ENCODE measurements at regions not wholly inside any gene's neighbourhood (a gene's known extent, or its start where the extent isn't known, plus 50 kb on each side); places are given as distances from the start of the nearest gene placed in this dataset.

GRCh38 chr6:163661272-163661671, 246.8 kb downstream of the QKI start:
- H3K9me3 Mint-ChIP-seq = no peaks in the 10 kb centered on the region
- CTCF ChIA-PET = no interaction called here
- H3K4me1 Mint-ChIP-seq (ENCODE audit: low read depth) = no peaks in the 10 kb centered on the region
- H3K4me3 Mint-ChIP-seq = no peak overlapping the region
- H3K36me3 ChIP-seq (ENCODE audit: insufficient read depth, low read length) = no peaks in the 10 kb centered on the region
- H3K36me3 Mint-ChIP-seq (ENCODE audit: low read depth) = no peaks in the 10 kb centered on the region
- no peaks in the 10 kb centered on the region for H3K4me1 ChIP-seq (ENCODE audit: insufficient read depth, low read length)
- no peak overlapping the region for H3K27ac Mint-ChIP-seq
- intact Hi-C loops (cut with DNase I, micrococcal nuclease) = no loop called here
- DNase-seq = peak in 2 of 14 experiments; percentile 17 to 43
- TF ChIP-seq CTCF (IDR thresholded peaks at IDR 0.05) = no peak
- H3K9me3 ChIP-seq (ENCODE audit: control insufficient read depth in 1 of 2, insufficient read depth in 1 of 2, low read length in 2 of 2) = no peaks in the 10 kb centered on the region
- H3K4me3 ChIP-seq (ENCODE audit: low read length) = no peak overlapping the region
- peaks cover 0 to 3% of the 10 kb centered on the region in 2 experiments for H3K27me3 ChIP-seq (ENCODE audit: control insufficient read depth in 1 of 2, insufficient read depth in 2 of 2, low read length in 2 of 2)
- POLR2A ChIA-PET = no interaction called here
- no peak for ATAC-seq (ENCODE audit: poor library complexity)
- H3K27ac ChIP-seq (ENCODE audit: low read depth in 1 of 2, low read length in 2 of 2) = no peak overlapping the region
- H3K27me3 Mint-ChIP-seq = peaks cover 35% of the 10 kb centered on the region

- H3K4me1 ChIP-seq (ENCODE audit: insufficient read depth, low read length) = no peaks in the 10 kb centered on the region
- no peaks in the 10 kb centered on the region for H3K9me3 ChIP-seq (ENCODE audit: control insufficient read depth in 1 of 2, insufficient read depth in 1 of 2, low read length in 2 of 2)
- no peak for DNase-seq
- no peak for ATAC-seq (ENCODE audit: poor library complexity)
- Mint-ChIP-seq H3K4me1 (ENCODE audit: low read depth) (no peaks in the 10 kb centered on the region), H3K4me3 (no peak overlapping the region), H3K27ac (no peak overlapping the region), H3K27me3 (peaks cover 35% of the 10 kb centered on the region), H3K36me3 (ENCODE audit: low read depth) (no peaks in the 10 kb centered on the region), H3K9me3 (no peaks in the 10 kb centered on the region)
- ChIA-PET POLR2A (no interaction called here), CTCF (no interaction called here)
- intact Hi-C loops (cut with DNase I, micrococcal nuclease) = no loop called here
- H3K27me3 ChIP-seq (ENCODE audit: control insufficient read depth in 1 of 2, insufficient read depth in 2 of 2, low read length in 2 of 2) = peaks cover 0 to 3% of the 10 kb centered on the region in 2 experiments
- TF ChIP-seq CTCF (IDR thresholded peaks at IDR 0.05) = no peak
- H3K36me3 ChIP-seq (ENCODE audit: insufficient read depth, low read length) = no peaks in the 10 kb centered on the region
- no peak overlapping the region for H3K4me3 ChIP-seq (ENCODE audit: low read length)
- no peak overlapping the region for H3K27ac ChIP-seq (ENCODE audit: low read depth in 1 of 2, low read length in 2 of 2)
These were observed 245.3 kb downstream of the QKI start for GRCh38 chr6:163659803-163660202.

GRCh38 chr6:163655217-163656121, 241.0 kb downstream of the QKI start:
- Mint-ChIP-seq H3K27me3 (peaks cover 13% of the 10 kb centered on the region), H3K36me3 (ENCODE audit: low read depth) (no peaks in the 10 kb centered on the region), H3K27ac (no peak overlapping the region), H3K9me3 (no peaks in the 10 kb centered on the region), H3K4me1 (ENCODE audit: low read depth) (no peaks in the 10 kb centered on the region), H3K4me3 (no peak overlapping the region)
- Histone ChIP-seq H3K27me3 (ENCODE audit: control insufficient read depth in 1 of 2, insufficient read depth in 2 of 2, low read length in 2 of 2) (no peaks in the 10 kb centered on the region), H3K4me1 (ENCODE audit: insufficient read depth, low read length) (no peaks in the 10 kb centered on the region), H3K4me3 (ENCODE audit: low read length) (no peak overlapping the region), H3K27ac (ENCODE audit: low read depth in 1 of 2, low read length in 2 of 2) (no peak overlapping the region), H3K9me3 (ENCODE audit: control insufficient read depth in 1 of 2, insufficient read depth in 1 of 2, low read length in 2 of 2) (no peaks in the 10 kb centered on the region), H3K36me3 (ENCODE audit: insufficient read depth, low read length) (no peaks in the 10 kb centered on the region)
- TF ChIP-seq CTCF (IDR thresholded peaks at IDR 0.05) = no peak
- ChIA-PET CTCF (no interaction called here), POLR2A (no interaction called here)
- ATAC-seq (ENCODE audit: poor library complexity) = no peak
- DNase-seq = no peak
- intact Hi-C loops (cut with DNase I, micrococcal nuclease) = no loop called here

All from CD4-positive, alpha-beta T cell (primary cell).